A673 (cell line): ENCODE measurements at regions not wholly inside any gene's neighbourhood (a gene's known extent, or its start where the extent isn't known, plus 50 kb on each side); places are given as distances from the start of the nearest gene placed in this dataset.
"Not testable (repeated sequence)": the region's sequence is repeated elsewhere in the genome, so short reads cannot be mapped to it uniquely, and the experiment has no call there.

Experiments used
- BruUV-seq: library from RNA; stranded (reverse); fragments of 400-500 nt; replicated peaks from 2 replicates; lab custom pipeline; 2021; lab: Mats Ljungman, UMichigan
- CTCF ChIA-PET: fragments of 300-600 bp; sonication (Branson Sonifier 250); formaldehyde crosslinking; loops from one replicate; lab custom pipeline; 2022; ENCODE audit warnings: antibody characterized with exemption; lab: Charles Lee
- POLR2A ChIA-PET: fragments of 300-600 bp; sonication (Branson Sonifier 250); formaldehyde crosslinking; loops from one replicate; lab custom pipeline; 2022; ENCODE audit warnings: antibody characterized with exemption; ENCODE audit not compliant: low non-redundant PET; lab: Charles Lee
- DNase-seq: peaks from one replicate; pipeline ENCODE4 v3.0.0-alpha.2; 2015; ENCODE audit warnings: low spot score
- H3K27ac ChIP-seq: fragments of 200-600 bp; sonication (generic); 2 replicates; pipeline ENCODE4 v1.5.1; 2016; ENCODE audit warnings: mixed run types, low read depth, mild to moderate bottlenecking, mixed read lengths, antibody characterized with exemption, low read length; ENCODE audit not compliant: poor library complexity, severe bottlenecking
- H3K27me3 ChIP-seq: fragments of 200-600 bp; sonication (generic); replicated peaks from 2 replicates; pipeline ENCODE4 v1.6.1; 2017; ENCODE audit warnings: mixed run types, low read depth, mild to moderate bottlenecking, mixed read lengths, antibody characterized with exemption, low read length; ENCODE audit not compliant: insufficient read depth, poor library complexity
- H3K36me3 ChIP-seq: fragments of 200-600 bp; sonication (generic); 2 replicates; pipeline ENCODE4 v1.6.1; 2016; ENCODE audit warnings: mixed run types, mild to moderate bottlenecking, mixed read lengths, antibody characterized with exemption, low read length; ENCODE audit not compliant: insufficient read depth, poor library complexity, severe bottlenecking
- H3K4me1 ChIP-seq: fragments of 200-600 bp; sonication (generic); 2 replicates; pipeline ENCODE4 v1.6.1; 2017; ENCODE audit warnings: mixed run types, mild to moderate bottlenecking, mixed read lengths, antibody characterized with exemption, low read length; ENCODE audit not compliant: insufficient read depth, poor library complexity, severe bottlenecking
- H3K4me3 ChIP-seq: fragments of 200-600 bp; sonication (generic); 2 replicates; pipeline ENCODE4 v1.5.1; 2016; ENCODE audit warnings: low read depth, mixed run types, mild to moderate bottlenecking, mixed read lengths, low read length; ENCODE audit not compliant: poor library complexity, severe bottlenecking
- H3K9me3 ChIP-seq: fragments of 200-600 bp; sonication (generic); 2 replicates; pipeline ENCODE4 v1.6.1; 2016; ENCODE audit warnings: mixed run types, low read depth, mild to moderate bottlenecking, mixed read lengths, antibody characterized with exemption, low read length; ENCODE audit not compliant: poor library complexity, severe bottlenecking
- CTCF ChIP-seq: fragments of 300-800, 200-600 bp; sonication (generic); conservative IDR thresholded peaks from 2 replicates; pipeline ENCODE4 v1.5.1; 2017; ENCODE audit warnings: low read depth, mild to moderate bottlenecking, antibody characterized with exemption, low read length, moderate library complexity, mixed read lengths
- EZH2 ChIP-seq: fragments of 200-600 bp; sonication (generic); IDR thresholded peaks from 2 replicates; pipeline ENCODE4 v1.6.1; 2017; ENCODE audit warnings: borderline replicate concordance, low read depth, mild to moderate bottlenecking, mixed read lengths, antibody characterized with exemption, low read length; ENCODE audit not compliant: poor library complexity, severe bottlenecking
- intact Hi-C: fragments of 100-400 bp; cut with micrococcal nuclease; formaldehyde crosslinking; loops from one replicate; pipeline ENCODE4 v1.10.0; 2022; ENCODE audit not compliant: unreplicated experiment

GRCh38 chrX:13159886-13160285 lies 115.5 kb upstream of the FAM9C start:
- H3K27ac ChIP-seq, result no peak overlapping the region
- intact Hi-C loops, result no loop called here
- CTCF ChIA-PET, result no interaction called here
- TF ChIP-seq CTCF (no peak), EZH2 (no peak)
- no peaks in the 10 kb centered on the region for H3K4me1 ChIP-seq
- H3K27me3 ChIP-seq, result no peaks in the 10 kb centered on the region
- BruUV-seq, result no TSS peak
- no peak overlapping the region for H3K4me3 ChIP-seq
- no peaks in the 10 kb centered on the region for H3K9me3 ChIP-seq
- POLR2A ChIA-PET, result no interaction called here
- no peak for DNase-seq
- no peaks in the 10 kb centered on the region for H3K36me3 ChIP-seq

- no peaks in the 10 kb centered on the region for H3K9me3 ChIP-seq
- no peak overlapping the region for H3K4me3 ChIP-seq
- intact Hi-C loops, result no loop called here
- no peaks in the 10 kb centered on the region for H3K36me3 ChIP-seq
- DNase-seq, result no peak
- no peak overlapping the region for H3K27ac ChIP-seq
- POLR2A ChIA-PET, result no interaction called here
- no peaks in the 10 kb centered on the region for H3K4me1 ChIP-seq
- H3K27me3 ChIP-seq, result no peaks in the 10 kb centered on the region
- BruUV-seq, result no TSS peak
- CTCF ChIA-PET, result no interaction called here
- TF ChIP-seq CTCF (no peak), EZH2 (no peak)
Observed at GRCh38 chrX:13158911-13159310, 114.5 kb upstream of the FAM9C start.

- H3K27me3 ChIP-seq, H3K4me3 ChIP-seq, CTCF ChIA-PET, H3K9me3 ChIP-seq, BruUV-seq, H3K36me3 ChIP-seq, DNase-seq, H3K4me1 ChIP-seq, POLR2A ChIA-PET, intact Hi-C loops, H3K27ac ChIP-seq: not testable (repeated sequence)
Observed at GRCh38 chrX:13155550-13155949, 111.1 kb upstream of the FAM9C start.

- no peaks in the 10 kb centered on the region for H3K27me3 ChIP-seq
- intact Hi-C loops, result no loop called here
- POLR2A ChIA-PET, result no interaction called here
- CTCF ChIA-PET, result no interaction called here
- no peak overlapping the region for H3K27ac ChIP-seq
- no peaks in the 10 kb centered on the region for H3K36me3 ChIP-seq
- no peak for TF ChIP-seq EZH2
- no peak for TF ChIP-seq CTCF
- BruUV-seq, result no TSS peak
- H3K4me3 ChIP-seq, result no peak overlapping the region
- no peaks in the 10 kb centered on the region for H3K9me3 ChIP-seq
- H3K4me1 ChIP-seq, result no peaks in the 10 kb centered on the region
- DNase-seq, result no peak
Observed at GRCh38 chrX:13153796-13154195, 109.4 kb upstream of the FAM9C start.
